Pancreas (tissue), 10 donors: ENCODE measurements at regions not wholly inside any gene's neighbourhood (a gene's known extent, or its start where the extent isn't known, plus 50 kb on each side); places are given as distances from the start of the nearest gene placed in this dataset.

Experiments
- ATAC-seq, 4 donors: fragments of 200-7000 bp; cut with Tn5 transposase; one replicate each; pipeline versions ENCODE4 v1.8.0 to v1.9.1; 2020; ENCODE audit warnings: mild to moderate bottlenecking in 4 of 4, moderate library complexity in 4 of 4
- DNase-seq, 6 donors: peaks; one replicate each; pipeline ENCODE4 v3.0.0-alpha.2; 2020
- FAIRE-seq: peaks from 2 replicates; lab custom pipeline; 2012; peaks lifted over from hg19 to GRCh38; lab: Jason Lieb, UNC
- H3K27ac ChIP-seq, 4 donors: fragments of 200-600 bp; sonication (generic); 1 replicate in 3 of 4; 2 replicates in 1 of 4; pipeline versions ENCODE4 v1.5.0 to v1.8.0; 2020
- H3K27me3 ChIP-seq, 4 donors: fragments of 200-600 bp; one replicate each; pipeline ENCODE4 v1.8.0; 2021
- H3K36me3 ChIP-seq, 3 donors: fragments of 200-600 bp; sonication (generic) in 1 of 3; one replicate each; pipeline versions ENCODE4 v1.5.0 to v1.8.0; 2020 to 2021
- H3K4me1 ChIP-seq, 3 donors: fragments of 200-600 bp; one replicate each; pipeline ENCODE4 v1.8.0; 2021
- H3K4me3 ChIP-seq, 4 donors: fragments of 200-600 bp; sonication (generic) in 2 of 4; one replicate each; pipeline versions ENCODE4 v1.5.0 to v1.8.0; 2020 to 2021
- H3K9me3 ChIP-seq, 4 donors: fragments of 200-600 bp; one replicate each; pipeline ENCODE4 v1.8.0; 2021
- WGBS, 2 donors: extraction: QIAGEN DNeasy Blood & Tissue Kit; methylation state at CpG; one replicate each; pipeline ENCODE4 v1.1.7; 2013; 5-methylcytosine and 5-hydroxymethylcytosine counted together
- intact Hi-C, 3 donors: fragments of 100-400 bp; cut with DNase I; formaldehyde crosslinking; loops; one replicate each; pipeline versions ENCODE4 v1.11.1 to v1.14.2; 2022
- TF ChIP-seq, protein P1 (sequence below), 4 donors: fragments of 200-600 bp; sonication (generic) in 3 of 4; IDR thresholded peaks; one replicate each; pipeline versions ENCODE4 v1.5.0 to v1.8.0; 2021; ENCODE audit warnings: antibody characterized with exemption in 4 of 4
- donor health status: healthy with polysubstance abuse.
- donor health status: DM: no; HTN: no; CAD: no; lungs with moderate emphysema.
- donor health status: DM: no; HTN: no; CAD: no.
- donor health status: control.
- donor health status: control.
- donor health status: Bipolar disorder and iron deficiency.
- donor health status: DM: yes; HTN: yes; CAD: no.
- donor health status: DM: no; HTN: no; CAD: no.
- donor health status: DM: no; HTN: no; CAD: no.
- donor health status: DM: yes; HTN: yes; CAD: no.

DNA sequence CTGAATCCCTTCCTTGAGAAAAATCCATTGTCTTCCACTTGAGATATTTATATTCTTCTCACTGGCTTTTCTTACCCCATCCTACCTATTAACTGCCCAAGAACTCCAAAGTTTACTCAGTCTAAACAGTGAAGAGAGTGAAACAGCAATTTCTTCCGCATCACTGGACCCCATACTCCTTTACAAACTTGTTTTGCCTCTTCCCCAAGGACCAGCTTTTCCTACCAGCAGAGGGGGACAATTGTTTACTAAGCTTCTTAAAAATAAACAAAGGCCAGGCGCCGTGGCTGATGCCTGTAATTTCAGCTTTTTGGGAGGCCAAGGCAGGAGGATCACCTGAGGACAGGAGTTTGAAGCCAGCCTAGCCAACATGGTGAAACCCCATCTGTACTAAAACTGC, 52.0 kb downstream of the LRATD1 start:
- no peak for ATAC-seq
- no peaks in the 10 kb centered on the region for H3K9me3 ChIP-seq
- 79 to 81% methylated on average over 3 of the region's 3 CpGs for WGBS, 2 donors
- H3K4me3 ChIP-seq, result no peak overlapping the region
- H3K27ac ChIP-seq, result no peak overlapping the region
- H3K36me3 ChIP-seq, result no peaks in the 10 kb centered on the region
- intact Hi-C loops, result no loop called here
- H3K27me3 ChIP-seq, result no peaks in the 10 kb centered on the region
- FAIRE-seq, result no peak
- DNase-seq, result no peak
- TF ChIP-seq, protein P1, sequence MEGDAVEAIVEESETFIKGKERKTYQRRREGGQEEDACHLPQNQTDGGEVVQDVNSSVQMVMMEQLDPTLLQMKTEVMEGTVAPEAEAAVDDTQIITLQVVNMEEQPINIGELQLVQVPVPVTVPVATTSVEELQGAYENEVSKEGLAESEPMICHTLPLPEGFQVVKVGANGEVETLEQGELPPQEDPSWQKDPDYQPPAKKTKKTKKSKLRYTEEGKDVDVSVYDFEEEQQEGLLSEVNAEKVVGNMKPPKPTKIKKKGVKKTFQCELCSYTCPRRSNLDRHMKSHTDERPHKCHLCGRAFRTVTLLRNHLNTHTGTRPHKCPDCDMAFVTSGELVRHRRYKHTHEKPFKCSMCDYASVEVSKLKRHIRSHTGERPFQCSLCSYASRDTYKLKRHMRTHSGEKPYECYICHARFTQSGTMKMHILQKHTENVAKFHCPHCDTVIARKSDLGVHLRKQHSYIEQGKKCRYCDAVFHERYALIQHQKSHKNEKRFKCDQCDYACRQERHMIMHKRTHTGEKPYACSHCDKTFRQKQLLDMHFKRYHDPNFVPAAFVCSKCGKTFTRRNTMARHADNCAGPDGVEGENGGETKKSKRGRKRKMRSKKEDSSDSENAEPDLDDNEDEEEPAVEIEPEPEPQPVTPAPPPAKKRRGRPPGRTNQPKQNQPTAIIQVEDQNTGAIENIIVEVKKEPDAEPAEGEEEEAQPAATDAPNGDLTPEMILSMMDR (IDR thresholded peaks at IDR 0.05), result no peak
- no peaks in the 10 kb centered on the region for H3K4me1 ChIP-seq

DNA sequence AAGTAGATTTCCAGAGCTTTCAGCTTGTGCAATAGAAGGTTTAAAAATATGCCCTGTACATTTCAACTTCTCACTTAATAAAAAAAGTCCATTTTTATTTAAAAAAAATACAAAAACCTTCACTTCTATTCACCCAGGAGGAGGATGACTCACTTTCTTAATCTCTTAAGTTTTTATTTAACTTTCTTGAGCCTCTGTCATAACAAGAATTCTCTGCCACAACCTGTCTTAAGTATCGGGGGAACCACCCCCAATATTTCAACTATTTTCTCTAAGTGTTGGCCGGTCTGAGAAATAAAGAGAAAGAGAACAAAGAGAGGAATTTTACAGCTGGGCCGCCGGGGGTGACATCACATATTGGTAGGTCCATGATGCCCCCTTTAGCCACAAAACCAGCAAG, 58.4 kb downstream of the LRATD1 start:
- no peaks in the 10 kb centered on the region for H3K27me3 ChIP-seq
- no peak for FAIRE-seq
- TF ChIP-seq, protein P1 (IDR thresholded peaks at IDR 0.05), result no peak
- H3K9me3 ChIP-seq, result no peaks in the 10 kb centered on the region
- ATAC-seq, result no peak
- H3K4me3 ChIP-seq, result no peak overlapping the region
- intact Hi-C loops, result no loop called here
- H3K27ac ChIP-seq, result no peak overlapping the region
- WGBS, 2 donors, result 93 to 98% methylated on average over 4 of the region's 4 CpGs
- H3K36me3 ChIP-seq, result no peaks in the 10 kb centered on the region
- no peaks in the 10 kb centered on the region for H3K4me1 ChIP-seq
- DNase-seq, result no peak

DNA sequence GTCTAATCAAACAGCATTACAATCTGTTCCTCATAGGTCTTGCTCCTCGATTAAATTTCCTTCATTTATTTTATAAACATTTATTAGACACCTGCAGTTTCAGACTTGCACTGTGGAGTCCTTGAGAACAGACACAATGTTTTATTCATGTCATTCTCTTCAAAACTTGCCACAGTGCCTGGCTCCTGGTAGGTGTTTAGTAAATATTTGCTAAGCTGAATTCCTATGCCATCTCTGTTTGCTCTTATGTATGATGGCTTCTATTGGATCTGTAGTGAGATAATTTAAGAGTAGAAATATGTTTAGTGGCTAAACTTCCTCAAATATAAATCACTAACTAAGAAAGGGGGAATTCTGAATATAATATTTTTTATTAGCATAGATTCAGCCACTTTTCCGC, 61.4 kb downstream of the LRATD1 start:
- TF ChIP-seq, protein P1 (IDR thresholded peaks at IDR 0.05), result no peak

DNA sequence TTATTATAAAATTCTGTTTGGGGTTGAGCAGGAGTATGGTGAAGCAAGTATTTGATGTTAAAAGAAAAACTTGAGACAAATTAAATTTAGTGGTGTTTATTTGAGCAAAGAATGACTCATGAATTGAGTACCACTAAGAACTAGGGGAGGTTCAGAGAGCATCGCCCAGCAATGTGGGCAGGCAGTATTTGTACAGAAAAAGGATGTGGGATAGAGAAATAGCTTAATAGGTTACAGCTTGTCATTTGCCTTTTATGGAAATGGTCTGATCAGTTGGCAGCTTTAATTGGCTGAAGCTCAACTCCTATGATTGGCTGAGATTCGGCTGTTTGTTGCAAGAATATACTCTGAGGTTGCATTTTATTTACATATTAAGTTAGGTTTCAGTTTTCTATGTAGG, 68.2 kb downstream of the LRATD1 start:
- 88% methylated on average over 2 of the region's 2 CpGs for WGBS, 2 donors
- intact Hi-C loops, result no loop called here

More for the DNA sequence above, 61.4 kb downstream of the LRATD1 start:
- 42 to 51% methylated on average over 2 of the region's 2 CpGs for WGBS, 2 donors
- Histone ChIP-seq H3K27me3 (no peaks in the 10 kb centered on the region), H3K4me3 (no peak overlapping the region), H3K4me1 (no peaks in the 10 kb centered on the region), H3K9me3 (no peaks in the 10 kb centered on the region), H3K36me3 (no peaks in the 10 kb centered on the region), H3K27ac (no peak overlapping the region)
- FAIRE-seq (no peak), ATAC-seq (peak in 2 of 4 donors; percentile 35 to 58), DNase-seq (no peak)
- intact Hi-C loops, result no loop called here

DNA sequence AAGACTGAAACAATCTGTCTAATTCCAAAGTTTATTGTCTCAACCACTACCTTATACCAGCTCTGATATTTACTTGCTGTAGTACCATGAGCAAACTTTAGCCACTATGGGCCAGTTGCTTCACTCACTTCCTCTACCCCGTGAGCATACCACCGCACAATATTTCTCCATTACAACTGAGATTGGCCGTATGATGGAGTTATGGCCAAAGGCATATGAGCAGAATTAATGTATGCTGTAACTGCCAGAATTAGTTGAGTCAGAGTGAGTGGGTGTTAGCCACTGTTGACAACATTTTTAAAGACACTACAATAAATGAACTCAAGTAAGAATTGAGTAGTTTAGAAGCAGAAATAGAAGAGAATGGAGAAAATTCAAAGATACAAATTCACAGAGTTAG, 69.7 kb downstream of the LRATD1 start:
- no peak for ATAC-seq
- no peak for FAIRE-seq
- no peak for DNase-seq
- Histone ChIP-seq H3K27ac (no peak overlapping the region), H3K9me3 (no peaks in the 10 kb centered on the region), H3K27me3 (no peaks in the 10 kb centered on the region), H3K36me3 (no peaks in the 10 kb centered on the region), H3K4me3 (no peak overlapping the region), H3K4me1 (no peaks in the 10 kb centered on the region)
- TF ChIP-seq, protein P1 (IDR thresholded peaks at IDR 0.05), result no peak
- WGBS, 2 donors, result 87 to 95% methylated on average over 3 of the region's 3 CpGs
- intact Hi-C loops, result no loop called here

More for the DNA sequence above, 68.2 kb downstream of the LRATD1 start:
- no peak for DNase-seq
- no peaks in the 10 kb centered on the region for H3K4me1 ChIP-seq
- FAIRE-seq, result no peak
- no peak for ATAC-seq
- TF ChIP-seq, protein P1 (IDR thresholded peaks at IDR 0.05), result no peak
- H3K36me3 ChIP-seq, result no peaks in the 10 kb centered on the region
- H3K27me3 ChIP-seq, result no peaks in the 10 kb centered on the region
- no peaks in the 10 kb centered on the region for H3K9me3 ChIP-seq
- H3K4me3 ChIP-seq, result no peak overlapping the region
- H3K27ac ChIP-seq, result no peak overlapping the region
